Stimulated activated memory B cell treated with anti-CD40 and anti-IgM and Interleukin-4, amounts not matched to agents 10 μg/mL and 1 μg/mL and 100 μg/mL, for 72 hours (primary cell): ENCODE measurements at regions not wholly inside any gene's neighbourhood (a gene's known extent, or its start where the extent isn't known, plus 50 kb on each side); places are given as distances from the start of the nearest gene placed in this dataset.
A peak's percentile ranks its signal among the peaks of the same experiment; 100 is the strongest.

Source experiments
- ATAC-seq: fragments of 150-1000 bp; cut with Tn5 transposase; 2 replicates; pipeline ENCODE4 v1.10.0; 2021
- H3K27ac Mint-ChIP-seq: one replicate; pipeline ENCODE4 v1.8.0; 2022; ENCODE audit warnings: mild to moderate bottlenecking, mixed read lengths
- H3K27me3 Mint-ChIP-seq: one replicate; pipeline ENCODE4 v1.8.0; 2022; ENCODE audit warnings: mixed read lengths
- H3K36me3 Mint-ChIP-seq: one replicate; pipeline ENCODE4 v1.8.0; 2022; ENCODE audit warnings: mixed read lengths
- H3K4me1 Mint-ChIP-seq: one replicate; pipeline ENCODE4 v1.8.0; 2022; ENCODE audit warnings: mixed read lengths
- H3K4me3 Mint-ChIP-seq: one replicate; pipeline ENCODE4 v1.8.0; 2022; ENCODE audit warnings: mild to moderate bottlenecking, moderate library complexity, mixed read lengths
- H3K9me3 Mint-ChIP-seq: one replicate; pipeline ENCODE4 v1.8.0; 2022; ENCODE audit warnings: mixed read lengths

DNA sequence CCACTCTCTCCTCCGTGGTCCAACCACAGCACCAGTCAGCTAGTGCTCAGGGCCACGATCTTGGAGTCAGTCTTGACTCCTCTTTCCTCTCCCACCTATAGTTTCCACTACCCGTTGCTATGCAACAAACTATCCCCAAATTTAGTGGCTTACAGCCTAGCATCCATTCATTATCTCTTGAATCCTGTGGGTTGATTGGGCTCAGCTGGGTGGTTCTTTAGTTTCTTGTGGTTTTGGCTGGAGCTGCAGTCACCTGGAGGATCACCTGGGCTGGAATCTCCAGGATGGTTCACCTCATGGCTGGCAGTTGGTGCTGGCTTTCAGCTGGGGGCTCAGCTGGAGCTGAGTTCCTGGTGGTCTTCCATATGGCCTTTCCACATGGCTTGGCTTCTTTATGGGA lies 149.9 kb downstream of the ASB1 start:
- no peaks in the 10 kb centered on the region for H3K4me1 Mint-ChIP-seq
- H3K27ac Mint-ChIP-seq, result no peak overlapping the region
- no peak overlapping the region for H3K4me3 Mint-ChIP-seq
- no peak for ATAC-seq
- H3K36me3 Mint-ChIP-seq, result no peaks in the 10 kb centered on the region
- peaks cover 3% of the 10 kb centered on the region for H3K9me3 Mint-ChIP-seq
- H3K27me3 Mint-ChIP-seq, result peaks cover 14% of the 10 kb centered on the region

DNA sequence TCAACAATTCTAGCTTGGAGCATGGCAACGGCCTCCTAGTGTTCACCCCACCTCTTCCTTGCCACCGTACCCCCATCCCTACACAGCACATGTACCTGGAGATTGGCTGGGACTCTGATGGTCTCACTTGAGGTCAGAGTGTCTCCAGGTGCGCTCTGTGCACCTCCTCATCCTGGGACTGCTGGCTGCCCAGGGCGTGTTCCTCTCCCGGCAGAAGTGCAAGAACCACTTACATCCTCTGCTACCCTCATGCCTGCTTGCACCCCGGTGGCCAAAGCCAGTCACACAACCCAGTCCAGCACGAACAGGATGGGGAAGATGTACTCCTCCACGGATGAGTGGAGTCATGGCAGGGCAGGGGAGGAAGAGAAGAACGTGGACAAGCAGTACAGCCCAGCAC lies 151.5 kb downstream of the ASB1 start:
- Mint-ChIP-seq H3K9me3 (peaks cover 6% of the 10 kb centered on the region), H3K27ac (no peak overlapping the region), H3K4me1 (no peaks in the 10 kb centered on the region), H3K4me3 (no peak overlapping the region), H3K27me3 (peaks cover 14% of the 10 kb centered on the region), H3K36me3 (no peaks in the 10 kb centered on the region)
- ATAC-seq, result no peak

DNA sequence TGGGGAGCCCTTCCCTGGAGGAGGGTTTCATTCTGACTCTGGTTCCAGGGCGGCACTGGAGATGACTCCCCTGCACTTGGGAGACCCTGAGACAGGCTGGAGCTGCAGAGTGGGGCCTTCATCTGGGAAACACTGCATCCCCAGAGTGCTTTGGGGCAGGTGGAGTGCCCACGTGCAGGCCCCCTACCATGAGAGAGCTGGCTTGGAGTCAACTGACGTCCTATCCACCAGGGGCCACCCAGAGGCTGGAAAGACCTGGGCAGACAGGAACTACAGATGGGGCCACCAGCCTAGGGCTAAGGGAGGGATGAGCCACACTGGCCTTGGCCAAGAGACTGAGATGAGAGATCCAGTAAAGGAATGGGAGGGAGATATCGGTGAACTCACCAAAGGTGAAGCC lies 153.8 kb downstream of the ASB1 start:
- no peaks in the 10 kb centered on the region for H3K4me1 Mint-ChIP-seq
- H3K36me3 Mint-ChIP-seq, result no peaks in the 10 kb centered on the region
- peaks cover 14% of the 10 kb centered on the region for H3K27me3 Mint-ChIP-seq
- peaks cover 9% of the 10 kb centered on the region for H3K9me3 Mint-ChIP-seq
- no peak overlapping the region for H3K27ac Mint-ChIP-seq
- no peak for ATAC-seq
- no peak overlapping the region for H3K4me3 Mint-ChIP-seq

DNA sequence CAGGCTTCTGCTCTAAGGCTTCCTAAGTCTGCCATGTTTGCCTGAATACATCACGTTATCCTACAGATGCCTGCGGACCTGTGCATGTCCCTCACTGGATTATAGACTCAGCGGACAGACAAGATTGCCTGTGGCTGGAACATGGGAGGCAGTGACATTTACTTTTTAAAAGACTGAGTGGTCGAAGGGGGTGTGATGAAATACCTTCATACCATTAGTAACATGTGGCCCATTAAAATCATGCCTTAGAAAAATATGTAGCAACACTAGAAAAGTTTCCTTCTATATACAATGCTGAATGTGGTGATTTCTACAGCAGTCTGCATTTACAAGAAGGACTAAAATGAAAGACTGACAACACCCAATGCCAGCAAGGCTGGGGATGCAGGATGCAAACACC lies 154.4 kb downstream of the ASB1 start:
- Mint-ChIP-seq H3K4me3 (no peak overlapping the region), H3K4me1 (no peaks in the 10 kb centered on the region), H3K36me3 (no peaks in the 10 kb centered on the region), H3K27me3 (peaks cover 16% of the 10 kb centered on the region), H3K27ac (no peak overlapping the region), H3K9me3 (peaks cover 9% of the 10 kb centered on the region)
- ATAC-seq, result no peak

DNA sequence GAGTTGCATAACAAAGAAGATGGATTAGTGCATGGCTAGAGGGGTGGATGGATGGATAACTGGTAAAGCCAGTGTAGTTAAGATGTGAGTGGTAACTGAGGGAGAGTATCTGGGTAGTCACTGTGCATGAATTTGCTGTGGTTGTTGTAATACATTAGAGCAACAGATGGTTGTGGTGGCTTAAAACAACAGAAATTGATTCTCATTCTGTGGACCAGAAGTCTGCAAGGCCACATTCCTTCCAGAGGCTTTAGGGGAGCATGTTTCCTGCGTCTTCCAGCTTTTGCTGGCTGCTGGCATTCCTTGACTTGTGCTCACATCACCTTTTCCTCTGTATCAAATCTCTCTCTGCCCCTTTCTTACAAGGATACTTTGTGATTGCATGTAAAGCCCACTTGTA lies 155.4 kb downstream of the ASB1 start:
- Mint-ChIP-seq H3K4me1 (no peaks in the 10 kb centered on the region), H3K36me3 (no peaks in the 10 kb centered on the region), H3K27me3 (peaks cover 26% of the 10 kb centered on the region), H3K27ac (no peak overlapping the region), H3K9me3 (peaks cover 9% of the 10 kb centered on the region), H3K4me3 (no peak overlapping the region)
- ATAC-seq, result no peak

DNA sequence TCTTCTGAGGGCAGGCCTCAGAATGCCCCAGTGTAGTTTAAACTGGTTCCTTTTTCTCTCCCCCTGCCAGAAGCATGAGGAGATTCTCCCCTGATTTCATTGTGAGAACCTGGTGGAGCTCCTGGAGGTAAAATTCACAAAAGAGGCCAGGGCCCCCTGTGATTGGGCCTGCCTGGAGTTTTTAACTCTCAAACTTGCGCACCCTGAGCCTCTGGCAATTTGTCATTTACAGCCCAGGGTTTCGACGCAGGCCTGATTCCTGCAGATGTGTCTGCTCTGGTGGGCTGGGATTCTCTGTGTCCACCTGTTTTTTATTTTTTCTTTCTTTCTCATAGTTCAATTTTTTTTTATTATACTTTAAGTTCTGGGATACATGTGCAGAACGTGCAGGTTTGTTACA lies 157.9 kb downstream of the ASB1 start:
- H3K27ac Mint-ChIP-seq, result no peak overlapping the region
- no peak overlapping the region for H3K4me3 Mint-ChIP-seq
- H3K27me3 Mint-ChIP-seq, result peaks cover 21% of the 10 kb centered on the region
- H3K4me1 Mint-ChIP-seq, result no peaks in the 10 kb centered on the region
- H3K36me3 Mint-ChIP-seq, result no peaks in the 10 kb centered on the region
- no peak for ATAC-seq
- H3K9me3 Mint-ChIP-seq, result peaks cover 9% of the 10 kb centered on the region

DNA sequence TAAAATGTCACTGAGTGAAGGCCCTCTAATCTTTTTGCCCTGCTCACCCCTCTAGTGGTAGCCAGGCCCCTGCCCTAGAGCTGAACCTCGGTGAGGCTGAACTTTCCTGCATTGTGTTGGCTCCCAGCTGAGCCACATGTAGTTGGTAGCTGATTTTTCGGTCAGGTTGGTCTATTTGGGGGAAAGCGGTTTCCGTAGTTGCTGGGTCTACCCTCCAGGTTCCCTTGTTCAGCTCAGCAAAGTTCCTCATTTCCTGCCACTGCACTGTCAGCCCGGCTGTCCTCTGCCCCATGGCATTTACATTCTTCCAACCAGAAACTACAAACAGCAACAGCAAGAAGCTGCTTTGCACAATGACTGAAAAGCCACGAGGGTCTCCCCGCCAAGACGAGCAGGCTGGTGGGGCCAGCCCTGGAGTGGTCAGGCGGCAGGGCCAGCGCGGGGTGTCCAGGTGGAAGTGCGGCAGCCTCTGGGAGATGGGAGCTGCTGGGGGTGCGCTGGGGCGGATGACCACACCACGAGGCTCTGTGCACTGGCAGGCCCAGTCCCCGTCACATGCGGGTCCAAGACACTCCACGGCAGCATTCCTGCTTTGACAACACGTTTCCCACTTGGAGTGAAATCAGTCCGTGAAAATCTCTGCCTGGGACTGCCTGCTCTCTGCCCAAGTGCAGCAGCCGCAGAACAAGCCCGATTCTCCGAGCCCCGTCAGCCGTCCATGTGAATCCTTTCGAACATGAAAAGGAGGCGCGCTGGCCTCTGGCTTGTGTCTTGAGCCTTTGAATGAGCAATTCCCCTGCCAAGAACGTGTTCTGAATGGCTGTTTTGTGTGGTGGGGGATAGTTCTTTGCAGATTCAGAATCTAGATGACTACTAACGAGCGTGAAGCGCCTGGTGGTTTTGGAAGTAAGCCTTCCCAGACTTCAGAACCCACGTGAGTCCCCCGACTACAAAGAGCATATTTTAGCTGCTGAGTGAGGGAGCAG lies 159.4 kb downstream of the ASB1 start:
- Mint-ChIP-seq H3K27me3 (peaks cover 12% of the 10 kb centered on the region), H3K4me3 (no peak overlapping the region), H3K36me3 (no peaks in the 10 kb centered on the region), H3K9me3 (peaks cover 9% of the 10 kb centered on the region), H3K4me1 (no peaks in the 10 kb centered on the region), H3K27ac (no peak overlapping the region)
- no peak for ATAC-seq

DNA sequence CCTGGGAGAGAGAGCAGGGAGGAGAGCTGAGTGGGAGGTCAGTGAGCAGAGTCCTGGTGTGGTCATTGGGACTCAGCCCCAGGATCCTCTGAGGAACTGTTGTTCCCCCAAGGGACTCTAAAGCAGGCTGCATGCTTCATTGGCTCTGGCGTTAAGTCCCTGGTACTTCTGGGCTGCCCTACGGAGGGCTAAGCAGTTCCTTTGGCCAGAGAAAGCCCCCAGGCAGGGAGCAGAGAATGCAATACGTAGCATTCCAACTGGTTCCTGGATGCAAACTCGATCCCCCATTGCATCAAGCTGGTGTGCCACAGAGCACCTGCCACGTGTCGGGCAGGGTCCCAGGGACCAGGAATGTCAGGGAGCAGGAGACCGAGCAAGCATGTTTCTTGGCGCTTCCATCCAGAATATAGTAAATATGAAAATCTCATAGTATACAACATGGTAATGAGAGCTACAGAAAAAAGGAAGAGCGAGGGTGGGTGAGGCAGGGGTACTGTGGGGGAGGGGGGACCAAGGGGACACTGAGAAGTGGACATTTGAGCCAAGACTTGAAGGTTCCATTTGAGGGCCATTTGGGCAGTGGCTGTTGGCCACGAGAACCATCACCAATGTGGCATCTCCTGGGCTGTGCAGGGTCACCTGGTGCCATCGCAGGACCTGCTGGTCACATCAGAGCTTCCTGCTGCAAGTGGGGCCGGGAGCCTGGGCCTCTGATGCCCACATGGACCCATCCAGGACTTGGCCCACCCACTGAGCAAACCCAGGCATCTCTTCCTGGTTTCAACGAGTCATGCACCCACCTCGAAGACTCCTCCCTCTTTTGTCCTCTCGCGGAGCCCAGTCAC lies 160.4 kb downstream of the ASB1 start:
- H3K4me3 Mint-ChIP-seq, result no peak overlapping the region
- H3K4me1 Mint-ChIP-seq, result no peaks in the 10 kb centered on the region
- H3K9me3 Mint-ChIP-seq, result peaks cover 9% of the 10 kb centered on the region
- H3K36me3 Mint-ChIP-seq, result no peaks in the 10 kb centered on the region
- no peak for ATAC-seq
- H3K27ac Mint-ChIP-seq, result no peak overlapping the region
- peaks cover 12% of the 10 kb centered on the region for H3K27me3 Mint-ChIP-seq

DNA sequence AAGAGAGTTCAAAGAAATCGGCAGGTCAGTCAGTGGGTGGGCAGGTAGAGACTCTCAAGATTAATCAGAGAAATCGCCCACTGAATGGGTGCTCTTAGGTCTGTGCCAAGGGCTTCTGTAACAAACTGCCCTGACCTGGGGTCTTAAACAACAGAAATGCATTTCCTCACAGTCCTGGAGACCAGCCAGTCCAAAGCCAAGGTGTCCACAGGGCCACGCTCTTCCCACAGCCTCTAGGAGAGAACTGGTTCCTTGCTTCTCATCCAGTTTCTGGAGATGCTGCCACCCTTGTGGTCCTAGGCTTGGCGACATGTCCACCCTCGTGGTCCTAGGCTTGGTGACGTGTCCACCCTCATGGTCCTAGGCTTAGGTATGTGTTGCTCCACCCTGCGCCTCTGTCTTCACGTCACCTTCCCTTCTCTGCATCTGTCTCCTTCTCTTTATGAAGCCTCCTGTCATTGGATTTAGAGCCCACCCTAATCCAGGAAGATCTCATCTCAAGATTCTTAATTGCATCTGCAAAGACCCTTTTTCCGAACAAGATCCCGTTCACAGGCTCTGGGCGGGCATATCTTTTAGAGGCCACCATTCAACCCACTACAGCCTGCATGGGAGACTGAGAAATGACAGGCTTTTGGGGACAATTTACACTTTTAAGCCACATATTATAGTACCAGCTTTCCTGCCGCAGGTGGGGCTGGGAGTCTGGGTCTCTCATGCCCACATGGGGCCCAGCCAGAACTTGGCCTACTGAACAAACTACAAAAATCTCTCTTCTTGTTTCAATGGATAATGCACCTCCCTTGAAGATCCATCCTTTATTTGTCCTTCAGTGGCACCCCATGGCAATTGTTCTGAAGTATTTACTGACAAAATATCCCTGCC lies 161.3 kb downstream of the ASB1 start:
- Mint-ChIP-seq H3K4me3 (no peak overlapping the region), H3K9me3 (peaks cover 8% of the 10 kb centered on the region), H3K4me1 (no peaks in the 10 kb centered on the region), H3K27me3 (peaks cover 12% of the 10 kb centered on the region), H3K36me3 (no peaks in the 10 kb centered on the region), H3K27ac (no peak overlapping the region)
- no peak for ATAC-seq

DNA sequence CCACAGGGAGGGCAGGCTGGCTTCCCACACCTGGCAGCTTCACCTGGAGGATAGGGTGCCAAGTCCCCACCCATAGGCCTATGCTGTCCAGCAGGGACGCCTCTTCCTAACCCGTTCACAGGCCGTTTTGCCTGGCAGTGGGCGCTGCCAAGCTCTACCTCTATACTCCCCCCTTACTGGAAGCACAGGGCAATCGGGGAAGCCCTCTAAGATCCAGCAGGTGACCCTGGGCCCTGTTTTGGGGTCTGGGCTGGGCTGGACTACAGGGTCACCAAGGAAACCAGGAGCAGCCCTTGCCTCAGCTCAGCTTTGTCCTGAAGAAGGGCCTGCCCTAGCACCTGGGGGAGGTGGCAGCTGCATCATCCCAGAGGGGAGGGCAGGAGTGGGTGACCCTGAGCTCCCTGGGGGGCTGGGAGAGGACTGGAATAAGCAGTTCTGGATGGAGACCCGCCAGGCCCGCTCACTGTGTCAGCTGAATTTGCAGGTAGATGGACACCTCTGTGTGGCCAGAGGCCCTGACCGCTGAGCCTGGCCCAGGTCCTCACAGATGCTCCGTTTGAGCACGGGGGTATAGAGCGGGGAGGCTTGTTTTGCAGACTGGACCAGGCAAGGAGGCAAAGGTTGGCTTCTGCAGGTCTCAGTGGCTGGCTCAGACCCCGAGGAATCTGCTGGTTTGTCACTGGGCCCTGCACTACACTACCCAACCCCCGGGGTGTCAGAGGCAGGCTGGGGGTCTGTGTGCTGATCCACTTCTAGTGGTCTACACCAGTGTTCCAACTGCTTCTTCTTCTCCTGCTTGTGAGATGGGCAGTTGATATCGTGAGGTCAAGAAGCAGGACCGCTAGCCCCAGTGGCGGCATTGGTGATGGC lies 163.1 kb downstream of the ASB1 start:
- no peak overlapping the region for H3K27ac Mint-ChIP-seq

DNA sequence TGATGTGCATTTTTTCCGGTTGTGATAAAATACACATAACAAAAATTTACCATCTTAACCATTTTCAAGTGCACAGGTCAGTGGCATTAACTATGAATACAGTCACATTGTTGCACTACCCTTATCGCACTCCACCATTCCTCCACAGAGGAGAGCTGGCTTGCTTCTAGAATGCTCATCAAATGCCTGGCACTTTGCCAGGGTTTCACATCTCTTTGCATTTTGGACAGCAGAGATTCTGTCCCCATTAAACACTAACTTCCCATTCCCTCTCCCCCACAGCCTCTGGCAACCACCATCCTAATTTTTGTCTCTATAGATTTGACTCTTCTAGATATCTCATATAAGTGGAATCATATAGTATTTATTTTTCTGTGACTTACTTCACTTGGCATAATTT lies 165.0 kb downstream of the ASB1 start:
- H3K27me3 Mint-ChIP-seq, result peaks cover 4% of the 10 kb centered on the region
- no peak overlapping the region for H3K4me3 Mint-ChIP-seq
- no peaks in the 10 kb centered on the region for H3K4me1 Mint-ChIP-seq
- peaks cover 3% of the 10 kb centered on the region for H3K9me3 Mint-ChIP-seq
- H3K36me3 Mint-ChIP-seq, result no peaks in the 10 kb centered on the region
- no peak for ATAC-seq
- H3K27ac Mint-ChIP-seq, result no peak overlapping the region

More for the DNA sequence above, 163.1 kb downstream of the ASB1 start:
- Mint-ChIP-seq H3K36me3 (no peaks in the 10 kb centered on the region), H3K4me3 (no peak overlapping the region), H3K27me3 (peaks cover 12% of the 10 kb centered on the region), H3K9me3 (peaks cover 3% of the 10 kb centered on the region), H3K4me1 (no peaks in the 10 kb centered on the region)
- peak; percentile 24 for ATAC-seq

DNA sequence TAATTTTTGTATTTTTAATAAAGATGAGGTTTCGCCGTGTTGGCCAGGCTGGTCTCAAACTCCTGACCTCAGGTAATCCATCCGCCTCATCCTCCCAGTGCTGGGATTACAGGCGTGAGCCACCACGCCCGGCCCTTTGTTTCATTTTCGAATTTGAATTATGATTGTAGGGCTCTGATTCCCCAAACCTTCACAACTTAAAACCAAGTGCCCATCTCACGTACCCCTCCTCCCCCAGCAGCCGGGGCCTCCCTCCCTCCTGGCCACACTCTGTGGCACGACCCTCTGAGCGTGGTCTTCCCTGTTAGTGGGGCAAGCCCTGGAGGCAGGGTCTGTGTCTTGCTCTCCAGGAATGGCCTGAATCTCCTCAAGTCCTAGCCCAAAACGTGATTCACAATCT lies 166.5 kb downstream of the ASB1 start:
- H3K4me1 Mint-ChIP-seq, result no peaks in the 10 kb centered on the region
- no peak for ATAC-seq
- peaks cover 10% of the 10 kb centered on the region for H3K27me3 Mint-ChIP-seq

DNA sequence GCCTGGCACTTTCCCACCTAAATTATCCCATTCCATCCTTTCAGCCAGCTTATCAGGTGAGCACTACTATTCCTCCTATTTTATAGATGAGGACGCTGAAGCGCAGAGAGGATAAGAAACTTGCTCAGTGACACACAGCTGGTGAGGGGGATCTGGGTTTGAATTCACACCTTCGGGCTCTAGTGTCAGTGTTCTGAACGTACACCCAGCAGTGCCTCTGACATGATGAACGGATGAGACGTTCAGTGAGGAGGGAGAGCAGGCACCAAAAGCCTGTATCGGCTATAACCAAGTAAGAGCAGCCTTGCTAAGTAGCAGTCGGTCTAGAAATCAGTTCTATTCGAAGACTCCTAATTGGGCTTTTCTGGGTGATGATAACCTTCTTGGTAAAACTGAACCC lies 167.0 kb downstream of the ASB1 start:
- ATAC-seq, result no peak
- Mint-ChIP-seq H3K36me3 (no peaks in the 10 kb centered on the region), H3K4me1 (no peaks in the 10 kb centered on the region), H3K9me3 (peaks cover 3% of the 10 kb centered on the region), H3K27me3 (peaks cover 15% of the 10 kb centered on the region), H3K27ac (no peak overlapping the region), H3K4me3 (no peak overlapping the region)

More for the DNA sequence above, 166.5 kb downstream of the ASB1 start:
- H3K36me3 Mint-ChIP-seq, result no peaks in the 10 kb centered on the region
- H3K9me3 Mint-ChIP-seq, result peaks cover 3% of the 10 kb centered on the region
- no peak overlapping the region for H3K4me3 Mint-ChIP-seq
- H3K27ac Mint-ChIP-seq, result no peak overlapping the region
